Spleen (tissue), 11 donors: ENCODE measurements at regions not wholly inside any gene's neighbourhood (a gene's known extent, or its start where the extent isn't known, plus 50 kb on each side); places are given as distances from the start of the nearest gene placed in this dataset.

Experiments
- DNase-seq: peaks from one replicate; pipeline ENCODE4 v3.0.0-alpha.2; 2020
- H3K27ac ChIP-seq, 8 donors: fragments of 200-600 bp; sonication (generic) in 7 of 8; 1 replicate in 4 of 8; 2 replicates in 4 of 8; pipeline versions ENCODE4 v1.5.0 to v1.8.0; 2016 to 2021; ENCODE audit warnings: inconsistent platforms in 4 of 8, mild to moderate bottlenecking in 4 of 8, moderate library complexity in 1 of 8
- H3K27me3 ChIP-seq, 7 donors: fragments of 200-600 bp; sonication (generic) in 6 of 7; replicated peaks in 1 of 7; 1 replicate in 4 of 7; 2 replicates in 3 of 7; pipeline versions ENCODE4 v1.5.0 to v1.8.0; 2016 to 2021; ENCODE audit warnings: inconsistent platforms in 3 of 7, mild to moderate bottlenecking in 1 of 7
- H3K36me3 ChIP-seq, 6 donors: fragments of 200-600 bp; sonication (generic) in 5 of 6; 1 replicate in 4 of 6; 2 replicates in 2 of 6; pipeline versions ENCODE4 v1.5.0 to v1.8.0; 2016 to 2021; ENCODE audit warnings: inconsistent platforms in 2 of 6
- H3K4me1 ChIP-seq, 6 donors: fragments of 200-600 bp; sonication (generic) in 5 of 6; 1 replicate in 3 of 6; 2 replicates in 3 of 6; pipeline versions ENCODE4 v1.5.0 to v1.8.0; 2016 to 2021; ENCODE audit warnings: inconsistent platforms in 3 of 6
- H3K4me3 ChIP-seq, 8 donors: fragments of 200-600 bp; sonication (generic) in 7 of 8; 1 replicate in 4 of 8; 2 replicates in 4 of 8; pipeline versions ENCODE4 v1.5.0 to v1.8.0; 2016 to 2021; ENCODE audit warnings: inconsistent platforms in 4 of 8, mild to moderate bottlenecking in 4 of 8, moderate library complexity in 2 of 8
- H3K9me3 ChIP-seq, 8 donors: fragments of 200-600 bp; sonication (generic) in 7 of 8; 1 replicate in 4 of 8; 2 replicates in 4 of 8; pipeline versions ENCODE4 v1.5.0 to v1.8.0; 2016 to 2021; ENCODE audit warnings: inconsistent platforms in 4 of 8
- CTCF ChIP-seq, 11 experiments: fragments of 200-600 bp in 7 of 11; fragments of 450-650 bp in 4 of 11; sonication (generic) in 4 of 11; IDR thresholded peaks in 8 of 11; conservative IDR thresholded peaks in 3 of 11; 1 replicate in 7 of 11; 2 replicates in 4 of 11; pipeline versions ENCODE4 v1.4.0 to v1.8.0; 2016 to 2021; ENCODE audit warnings: antibody characterized with exemption in 11 of 11, inconsistent platforms in 4 of 11, mild to moderate bottlenecking in 1 of 11
- POLR2A ChIP-seq, 3 donors: fragments of 450-650 bp; IDR thresholded peaks; one replicate each; pipeline ENCODE4 v1.5.1; 2017; ENCODE audit warnings: antibody characterized with exemption in 3 of 3, mild to moderate bottlenecking in 1 of 3
- POLR2AphosphoS5 ChIP-seq, 3 donors: sonication (generic); formaldehyde crosslinking; IDR thresholded peaks; one replicate each; pipeline ENCODE4 v1.5.1; 2017; ENCODE audit warnings: antibody characterized with exemption in 3 of 3
- WGBS, 5 donors: extraction: QIAGEN DNeasy Blood & Tissue Kit in 3 of 5; methylation state at CpG; one replicate each; pipeline versions ENCODE4 v1.1.5 to v1.1.7; 2013 to 2018; 5-methylcytosine and 5-hydroxymethylcytosine counted together
- intact Hi-C: fragments of 100-400 bp; cut with DNase I; formaldehyde crosslinking; loops from one replicate; pipeline ENCODE4 v1.15.0; 2023; ENCODE audit warnings: low total_unique reads
- donor health status: healthy with polysubstance abuse.
- donor health status: DM: no; HTN: no; CAD: no; lungs with moderate emphysema.
- donor health status: DM: no; HTN: no; CAD: no.
- donor health status: Bipolar disorder and iron deficiency.
- donor health status: healthy.
- donor health status: DM: no; HTN: no; CAD: no.
- donor health status: DM: yes; HTN: yes; CAD: no.

DNA sequence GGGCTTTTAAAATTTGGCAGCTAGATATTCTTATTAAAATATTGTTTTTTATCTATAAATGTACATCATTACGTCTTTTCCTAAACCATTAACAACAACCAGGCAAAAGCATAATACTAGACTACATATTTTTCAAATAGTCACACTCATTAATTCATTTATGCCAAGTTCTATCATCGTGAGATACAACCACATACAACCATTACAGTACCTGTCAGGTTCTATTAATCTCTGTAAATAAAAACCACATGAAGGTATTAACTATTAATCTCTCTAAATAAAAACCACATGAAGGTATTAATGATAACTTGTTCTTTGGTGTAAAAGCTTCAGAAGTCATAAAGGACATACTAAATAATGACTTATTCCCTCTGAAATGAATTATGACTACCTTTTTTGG, 432.7 kb downstream of the TMX3 start:
- Histone ChIP-seq H3K27me3 (no peaks in the 10 kb centered on the region), H3K36me3 (no peaks in the 10 kb centered on the region), H3K4me3 (no peak overlapping the region), H3K4me1 (no peaks in the 10 kb centered on the region), H3K9me3 (no peaks in the 10 kb centered on the region), H3K27ac (no peak overlapping the region)
- no peak for TF ChIP-seq CTCF (IDR thresholded peaks at IDR 0.05 in 8 of 11, conservative IDR thresholded peaks at IDR 0.05 in 3 of 11)
- no peak for TF ChIP-seq POLR2AphosphoS5 (IDR thresholded peaks at IDR 0.05)
- no peak for TF ChIP-seq POLR2A (IDR thresholded peaks at IDR 0.05)
- no peak for DNase-seq
- WGBS, 5 donors = 70 to 80% (median 73%) methylated on average over 2 of the region's 2 CpGs
- intact Hi-C loops = no loop called here

DNA sequence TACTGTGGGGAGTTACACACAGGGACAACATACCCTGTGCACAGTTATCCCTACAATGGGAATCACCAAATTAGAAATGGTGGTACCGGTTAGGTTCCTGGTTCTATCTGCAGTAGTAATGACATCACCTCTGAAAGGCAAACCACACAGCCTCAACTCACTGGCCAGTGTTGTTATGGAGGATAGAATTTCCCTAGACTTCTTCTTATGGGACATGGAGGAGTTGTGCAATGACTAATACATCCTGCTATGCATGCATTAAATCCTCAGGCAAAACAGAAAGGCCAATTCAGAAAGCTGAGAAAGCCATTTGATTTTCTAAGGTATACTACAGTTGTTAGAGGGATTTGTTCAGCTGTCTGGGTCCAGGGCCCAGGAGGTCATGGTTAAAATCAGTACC, 439.3 kb downstream of the TMX3 start:
- intact Hi-C loops = no loop called here
- TF ChIP-seq CTCF (IDR thresholded peaks at IDR 0.05 in 8 of 11, conservative IDR thresholded peaks at IDR 0.05 in 3 of 11) = no peak
- no peak for DNase-seq
- H3K27me3 ChIP-seq = no peaks in the 10 kb centered on the region
- no peaks in the 10 kb centered on the region for H3K9me3 ChIP-seq
- H3K4me1 ChIP-seq = no peaks in the 10 kb centered on the region
- no peak overlapping the region for H3K27ac ChIP-seq
- no peak overlapping the region for H3K4me3 ChIP-seq
- 0 to 100% (median 82%) methylated on average over 1 of the region's 1 CpG for WGBS, 5 donors
- no peaks in the 10 kb centered on the region for H3K36me3 ChIP-seq

DNA sequence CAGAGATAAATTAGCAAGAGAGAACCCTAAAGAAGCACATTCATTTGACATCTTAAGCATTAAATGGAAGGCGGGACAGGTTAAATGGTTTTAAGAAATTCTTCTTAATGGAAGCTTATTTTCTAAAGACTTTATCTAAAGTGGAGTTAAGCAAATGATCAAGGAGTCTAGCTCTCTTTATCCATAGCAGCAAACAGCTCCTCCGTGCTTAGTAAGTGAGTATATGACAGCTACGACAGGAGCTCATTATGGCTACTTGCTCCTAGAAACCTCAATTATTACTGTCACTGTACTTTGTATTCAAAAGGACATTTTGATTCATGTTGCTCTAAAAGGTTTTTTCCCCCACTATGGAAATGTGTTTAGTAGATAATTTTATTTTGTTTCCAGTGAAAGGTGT, 444.9 kb downstream of the TMX3 start:
- TF ChIP-seq CTCF (IDR thresholded peaks at IDR 0.05 in 8 of 11, conservative IDR thresholded peaks at IDR 0.05 in 3 of 11) (no peak), POLR2A (IDR thresholded peaks at IDR 0.05) (no peak), POLR2AphosphoS5 (IDR thresholded peaks at IDR 0.05) (no peak)
- 83 to 91% (median 86%) methylated on average over 3 of the region's 3 CpGs for WGBS, 5 donors
- intact Hi-C loops = no loop called here
- Histone ChIP-seq H3K4me1 (no peaks in the 10 kb centered on the region), H3K27ac (no peak overlapping the region), H3K9me3 (no peaks in the 10 kb centered on the region), H3K36me3 (no peaks in the 10 kb centered on the region), H3K4me3 (no peak overlapping the region), H3K27me3 (no peaks in the 10 kb centered on the region)
- no peak for DNase-seq

GRCh38 chr18:68267583-68267982, 447.3 kb downstream of the TMX3 start:
- Histone ChIP-seq H3K9me3 (no peaks in the 10 kb centered on the region), H3K4me3 (no peak overlapping the region), H3K27ac (no peak overlapping the region), H3K4me1 (no peaks in the 10 kb centered on the region), H3K36me3 (no peaks in the 10 kb centered on the region), H3K27me3 (no peaks in the 10 kb centered on the region)
- intact Hi-C loops = no loop called here
- no peak for DNase-seq
- TF ChIP-seq CTCF (IDR thresholded peaks at IDR 0.05 in 8 of 11, conservative IDR thresholded peaks at IDR 0.05 in 3 of 11) (no peak), POLR2AphosphoS5 (IDR thresholded peaks at IDR 0.05) (no peak), POLR2A (IDR thresholded peaks at IDR 0.05) (no peak)
